ENCODE measurements at regions not wholly inside any gene's neighbourhood (a gene's known extent, or its start where the extent isn't known, plus 50 kb on each side); places are given as distances from the start of the nearest gene placed in this dataset.

DNA sequence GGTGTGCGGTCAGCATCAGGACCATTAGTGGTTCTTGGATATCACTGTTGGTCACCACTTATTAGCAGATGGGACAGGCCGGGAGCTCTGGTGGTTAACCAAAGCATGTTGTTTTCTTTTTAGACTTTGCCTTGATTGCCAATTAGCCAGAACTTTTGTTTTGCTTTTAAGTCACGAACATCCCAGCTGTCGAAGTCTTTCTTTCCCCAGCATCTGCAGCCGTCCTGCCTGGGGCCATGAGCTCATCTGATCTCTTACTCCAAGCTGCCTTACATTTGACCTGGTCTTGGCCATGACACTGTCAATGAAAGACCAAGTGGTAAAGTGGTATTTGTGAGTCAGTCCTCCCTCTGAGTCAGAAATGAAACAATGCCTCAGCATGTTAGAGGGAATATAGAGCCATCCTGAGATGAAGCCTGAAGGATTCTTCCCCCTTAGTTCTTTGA lies 53.9 kb upstream of the CREB5 start:
- no peaks in the 10 kb centered on the region for H3K36me3 Mint-ChIP-seq
- H3K4me1 Mint-ChIP-seq = no peaks in the 10 kb centered on the region
- no peak overlapping the region for H3K4me3 Mint-ChIP-seq
- H3K27ac Mint-ChIP-seq = no peak overlapping the region
- H3K27me3 Mint-ChIP-seq = no peaks in the 10 kb centered on the region
- H3K9me3 Mint-ChIP-seq = no peaks in the 10 kb centered on the region
- DNase-seq = no peak

DNA sequence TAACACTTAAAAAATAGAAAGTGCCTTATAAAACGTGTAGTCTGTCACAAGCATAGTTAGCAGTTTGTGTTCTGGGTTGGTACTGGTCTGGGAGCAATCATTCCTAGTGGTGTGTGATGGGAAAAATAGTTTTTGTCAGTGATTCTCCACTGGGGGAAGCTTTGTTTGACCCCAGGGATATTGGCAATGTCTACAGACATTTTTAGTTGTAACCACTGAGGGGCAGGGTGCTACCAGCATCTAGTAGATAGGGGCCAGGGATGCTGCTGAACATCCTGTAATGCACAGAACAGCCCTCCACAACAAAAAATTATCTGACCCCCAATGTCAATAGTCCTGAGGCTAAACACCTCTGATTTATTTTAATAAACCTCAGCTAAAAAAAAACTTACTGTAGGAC lies 51.6 kb upstream of the CREB5 start:
- Mint-ChIP-seq H3K36me3 (no peaks in the 10 kb centered on the region), H3K27me3 (peaks cover 4% of the 10 kb centered on the region), H3K27ac (no peak overlapping the region), H3K4me1 (no peaks in the 10 kb centered on the region), H3K4me3 (no peak overlapping the region), H3K9me3 (peaks cover 8% of the 10 kb centered on the region)
- DNase-seq = no peak

DNA sequence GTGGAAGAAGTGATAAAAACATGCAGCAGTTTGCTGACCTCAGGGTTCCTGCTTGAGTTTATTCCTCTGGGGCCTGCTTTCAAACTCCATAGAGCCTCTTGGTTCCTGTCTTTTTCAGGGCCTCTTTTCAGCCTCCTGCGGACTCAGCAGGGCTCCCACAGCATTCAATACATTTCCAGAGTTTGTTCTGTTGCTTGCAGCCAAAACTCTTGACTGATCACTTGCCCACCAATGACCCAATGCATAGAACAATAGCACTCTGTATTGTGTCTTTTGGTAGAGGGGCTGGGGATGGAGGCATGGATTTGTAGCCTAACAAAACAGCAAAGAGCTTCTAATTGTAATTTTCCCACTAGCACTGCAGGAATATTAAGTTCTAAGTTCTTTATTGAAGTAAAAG lies 50.8 kb upstream of the CREB5 start:
- H3K4me1 Mint-ChIP-seq = no peaks in the 10 kb centered on the region
- H3K36me3 Mint-ChIP-seq = no peaks in the 10 kb centered on the region
- H3K27ac Mint-ChIP-seq = no peak overlapping the region
- H3K27me3 Mint-ChIP-seq = peaks cover 4% of the 10 kb centered on the region
- no peak for DNase-seq
- H3K4me3 Mint-ChIP-seq = no peak overlapping the region
- peaks cover 8% of the 10 kb centered on the region for H3K9me3 Mint-ChIP-seq

DNA sequence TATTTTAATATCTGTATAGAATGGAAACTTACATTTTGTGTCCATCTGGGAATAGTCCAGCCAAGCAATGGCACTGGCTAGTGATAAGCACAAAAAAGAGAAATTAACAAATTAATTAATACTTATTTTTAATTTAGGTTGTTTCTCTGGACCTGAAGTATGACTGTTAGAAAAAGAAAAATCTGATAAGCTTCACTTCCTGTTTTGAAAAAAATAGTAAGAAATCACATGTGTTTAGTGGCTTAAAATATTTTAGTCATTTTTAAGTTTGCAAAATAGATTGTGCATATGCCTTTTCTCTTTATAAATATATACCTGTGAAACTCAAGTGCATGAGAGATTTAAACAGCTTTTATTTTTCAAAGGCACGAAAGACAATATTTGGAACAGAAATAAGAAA lies 50.1 kb upstream of the CREB5 start:
- H3K4me3 Mint-ChIP-seq = no peak overlapping the region
- peaks cover 4% of the 10 kb centered on the region for H3K27me3 Mint-ChIP-seq
- no peaks in the 10 kb centered on the region for H3K4me1 Mint-ChIP-seq
- no peaks in the 10 kb centered on the region for H3K36me3 Mint-ChIP-seq
- peaks cover 8% of the 10 kb centered on the region for H3K9me3 Mint-ChIP-seq
- no peak overlapping the region for H3K27ac Mint-ChIP-seq
- no peak for DNase-seq

All from activated naive CD8-positive, alpha-beta T cell treated with anti-CD3 and anti-CD28 coated beads for 36 hours (primary cell).